HG02642 (cell line): ENCODE measurements at regions not wholly inside any gene's neighbourhood (a gene's known extent, or its start where the extent isn't known, plus 50 kb on each side); places are given as distances from the start of the nearest gene placed in this dataset.
"Not testable (repeated sequence)": the region's sequence is repeated elsewhere in the genome, so short reads cannot be mapped to it uniquely, and the experiment has no call there.

Experiments used
- ATAC-seq: cut with Tn5 transposase; IDR thresholded peaks from one replicate; pipeline ENCODE4 v1.9.1; 2021; ENCODE audit warnings: mild to moderate bottlenecking; ENCODE audit not compliant: unreplicated experiment, poor library complexity

DNA sequence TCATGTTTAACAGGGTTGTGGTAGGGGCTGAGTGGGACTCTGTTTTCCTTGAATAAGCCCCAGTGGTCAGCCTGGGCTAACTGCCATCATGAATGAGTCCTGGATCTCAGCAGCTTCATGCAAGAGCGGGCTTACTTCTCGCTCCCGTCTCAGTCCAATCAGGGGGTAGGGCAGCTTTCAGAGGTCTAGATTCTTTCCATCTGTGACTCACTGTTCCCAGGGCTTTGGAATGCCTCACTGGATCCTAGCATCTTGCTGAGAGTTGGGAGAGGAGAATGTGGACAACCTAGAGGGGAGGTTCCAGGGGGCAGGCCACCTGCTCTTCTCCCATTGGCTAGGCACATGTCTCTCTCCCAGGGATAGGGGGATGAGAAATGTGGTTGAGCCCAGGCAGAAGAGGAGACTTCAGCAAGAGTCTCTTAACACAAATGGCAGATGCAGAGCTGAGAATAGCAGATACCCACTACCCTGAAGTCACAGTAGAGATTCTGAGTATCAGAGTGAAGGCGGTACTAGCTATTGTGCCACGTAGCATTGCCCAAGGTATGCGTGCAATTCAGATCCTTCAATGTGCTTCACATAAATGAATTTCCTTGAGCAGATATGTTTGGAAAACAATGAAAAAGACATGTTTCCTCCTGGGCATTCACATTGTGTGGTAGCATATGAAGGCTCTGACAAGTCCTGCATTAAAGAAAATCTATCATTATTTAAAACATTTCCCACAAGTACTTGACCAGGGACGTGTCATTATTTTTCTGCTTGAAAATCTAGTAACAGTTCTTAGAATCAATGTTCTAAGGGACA is 257.7 kb upstream of the PROK2 start:
- ATAC-seq: no peak

DNA sequence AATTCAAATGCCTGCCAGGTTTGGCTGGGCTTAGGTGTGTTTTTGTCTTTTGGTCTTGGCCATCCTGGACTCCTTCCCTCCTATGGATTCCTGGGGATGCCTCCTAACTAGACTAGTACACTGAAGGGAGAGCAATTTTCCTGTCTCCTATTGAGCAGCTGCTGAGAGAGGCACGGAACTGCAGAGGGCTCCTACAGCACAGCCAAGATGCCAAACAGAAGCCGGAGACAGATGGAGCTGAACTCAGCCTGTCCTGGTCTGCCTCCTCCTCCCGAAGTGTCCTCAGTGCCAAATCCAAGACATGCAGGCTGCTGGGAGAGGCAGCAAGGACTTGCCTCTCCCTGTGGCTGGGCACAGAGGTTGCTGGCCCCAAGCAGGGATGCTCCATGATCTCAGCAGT is 256.6 kb upstream of the PROK2 start:
- no peak for ATAC-seq

DNA sequence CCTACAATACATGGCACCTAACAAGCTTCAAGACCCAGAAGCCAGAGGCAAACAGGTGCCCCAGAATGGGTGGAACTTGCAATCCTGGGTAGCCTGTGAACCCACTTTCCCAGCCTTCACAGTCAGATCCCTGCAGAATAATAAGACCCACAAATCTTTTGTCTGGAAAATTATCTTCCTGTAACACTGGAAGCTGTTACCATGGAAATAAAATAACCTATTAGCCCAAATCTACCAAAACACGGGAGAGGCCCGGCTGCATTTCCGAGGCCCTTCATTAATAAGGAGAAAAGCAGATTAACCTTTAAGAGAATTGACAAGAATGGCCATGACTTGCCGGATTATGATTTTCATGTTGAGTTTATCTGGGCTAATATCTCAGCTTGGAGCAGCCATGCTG is 256.1 kb upstream of the PROK2 start:
- ATAC-seq: no peak

DNA sequence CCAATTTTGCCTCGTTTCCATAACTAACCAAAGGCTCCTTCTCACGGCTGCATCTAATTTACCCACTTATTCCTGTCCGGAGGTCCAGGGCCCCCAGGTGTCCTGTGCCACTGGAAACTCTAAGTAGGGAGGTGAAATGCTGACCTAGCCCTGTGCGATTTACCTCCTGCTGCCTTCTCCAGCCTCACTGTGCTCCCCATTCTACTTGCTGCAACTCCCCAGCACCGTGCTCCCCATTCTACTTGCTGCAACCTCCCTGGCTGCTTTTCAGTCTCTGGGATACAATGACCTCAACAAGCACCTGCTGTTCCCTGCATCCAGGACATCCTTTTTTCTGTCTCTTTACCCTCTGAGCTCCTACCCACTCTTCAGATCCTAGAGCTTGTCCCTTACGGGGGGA is 254.7 kb upstream of the PROK2 start:
- ATAC-seq: no peak

DNA sequence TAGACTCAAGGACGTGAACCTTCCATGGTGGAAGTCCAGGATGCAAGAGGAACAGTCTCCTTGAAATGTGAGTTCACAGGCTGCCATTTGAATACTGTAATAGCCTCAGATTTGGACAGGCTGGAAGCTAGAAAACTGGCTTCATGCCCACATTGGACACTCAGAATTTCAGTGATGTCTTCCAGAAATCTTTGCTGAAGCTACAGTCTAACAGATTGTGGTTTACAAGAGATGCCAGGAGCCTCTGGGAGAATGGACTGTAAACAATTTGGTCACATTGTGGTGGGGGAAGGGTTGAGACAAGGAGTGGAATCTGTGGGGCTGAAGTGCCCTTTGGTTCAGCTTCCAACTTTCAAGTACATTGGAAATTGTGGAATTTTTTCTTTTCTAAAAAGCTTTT is 252.0 kb upstream of the PROK2 start:
- no peak for ATAC-seq

DNA sequence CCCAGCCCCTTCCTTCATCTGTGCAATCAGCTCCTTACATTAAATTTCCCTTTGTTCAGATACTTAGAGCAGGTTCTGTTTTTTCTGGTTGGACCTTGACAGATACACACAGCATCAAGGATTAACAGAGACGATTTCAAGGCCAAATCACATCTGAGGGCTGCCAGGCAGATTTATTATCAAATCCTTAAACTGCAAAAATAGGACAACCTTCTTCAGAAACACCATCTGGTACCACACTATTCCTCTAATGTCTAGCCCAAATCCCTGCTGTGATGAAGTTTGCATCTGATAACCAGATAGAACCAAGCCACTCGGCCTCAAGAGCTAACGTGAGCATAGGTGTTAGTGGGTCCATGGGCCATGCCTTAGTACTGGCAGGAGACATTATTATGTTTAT is 250.7 kb upstream of the PROK2 start:
- ATAC-seq: no peak

DNA sequence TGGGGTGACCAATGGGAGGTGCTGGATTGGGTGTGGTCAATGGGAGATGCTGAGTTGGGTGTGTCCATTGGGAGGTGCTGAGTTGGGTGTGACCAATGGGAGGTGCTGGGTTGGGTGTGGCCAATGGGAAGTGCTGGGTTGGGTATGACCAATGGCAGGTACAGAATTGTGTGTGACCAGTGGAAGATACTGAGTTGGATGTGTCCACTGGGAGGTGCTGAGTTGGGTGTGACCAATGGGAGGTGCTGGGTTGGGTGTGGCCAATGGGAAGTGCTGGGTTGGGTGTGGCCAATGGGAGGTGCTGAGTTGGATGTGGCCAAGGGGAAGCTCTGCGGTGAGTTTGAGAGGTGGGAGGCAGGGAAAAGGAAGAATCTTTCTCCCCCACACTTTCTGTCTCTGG is 250.0 kb upstream of the PROK2 start:
- no peak for ATAC-seq

DNA sequence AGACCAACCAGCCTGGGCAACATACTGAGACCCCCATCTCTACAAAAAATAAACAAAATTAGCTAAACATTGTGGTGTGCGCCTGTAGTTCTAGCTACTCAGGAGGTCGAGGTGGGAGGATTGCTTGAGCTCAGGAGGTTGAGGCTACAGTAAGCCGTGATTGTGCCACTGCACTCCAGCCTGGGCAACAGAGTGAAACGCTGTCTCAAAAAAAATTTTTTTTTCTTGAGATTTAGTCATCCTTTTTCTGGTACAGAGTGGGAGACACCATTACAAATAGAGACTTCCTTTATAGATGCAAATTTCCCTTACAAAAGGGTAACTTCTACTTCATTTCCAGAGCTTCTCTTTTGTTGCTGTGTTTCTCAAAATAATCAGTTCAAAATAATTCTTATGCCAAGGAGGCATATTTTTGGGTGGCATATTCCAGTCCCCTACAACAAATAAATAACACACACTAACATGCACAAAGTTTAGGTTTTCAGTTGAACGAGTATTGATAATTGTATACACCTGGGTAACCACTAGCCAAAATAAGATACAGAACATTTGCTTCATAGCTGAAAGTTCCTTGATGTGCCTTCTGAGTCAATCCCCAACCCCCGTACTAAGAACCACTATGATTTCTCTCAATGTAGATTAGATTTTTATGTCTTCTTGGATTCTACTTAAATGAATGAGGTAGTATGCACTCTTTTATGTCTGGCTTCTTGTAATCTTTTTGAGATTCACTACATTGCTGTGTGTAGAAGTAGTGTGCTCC is 248.9 kb upstream of the PROK2 start:
- peak; percentile 58 for ATAC-seq

DNA sequence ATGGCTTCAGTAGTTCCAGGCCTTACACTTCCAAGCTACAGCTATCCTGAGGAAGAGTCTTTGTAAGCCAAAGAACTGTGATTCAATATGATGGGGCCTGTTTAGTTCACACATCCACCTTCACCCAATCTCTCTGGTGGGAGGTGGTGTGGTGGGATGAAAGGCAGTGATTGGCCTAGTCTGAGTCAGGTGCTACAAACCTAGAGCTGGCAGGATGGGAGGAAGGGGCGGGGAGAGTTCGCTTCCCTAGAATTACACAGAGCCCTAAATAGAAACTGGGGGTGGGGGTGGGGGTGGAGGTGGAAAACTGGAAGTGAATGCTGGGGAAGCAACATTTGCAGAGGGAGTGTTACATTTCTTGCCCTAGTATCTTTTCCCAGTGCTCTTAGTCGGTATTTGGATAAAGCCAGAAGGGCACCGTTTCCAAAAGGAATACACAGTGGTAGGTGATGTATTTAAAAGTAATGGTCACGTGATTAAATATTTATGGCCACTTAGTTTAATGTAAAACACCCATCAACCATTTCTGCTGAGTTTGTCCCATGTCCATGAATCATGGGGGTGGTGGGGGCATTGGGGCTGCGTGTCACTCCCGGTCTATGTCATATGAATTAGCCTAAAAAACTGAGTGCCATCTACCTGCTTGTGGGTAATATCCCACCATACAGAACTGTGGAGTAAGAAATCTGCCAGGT is 247.6 kb upstream of the PROK2 start:
- ATAC-seq: no peak

DNA sequence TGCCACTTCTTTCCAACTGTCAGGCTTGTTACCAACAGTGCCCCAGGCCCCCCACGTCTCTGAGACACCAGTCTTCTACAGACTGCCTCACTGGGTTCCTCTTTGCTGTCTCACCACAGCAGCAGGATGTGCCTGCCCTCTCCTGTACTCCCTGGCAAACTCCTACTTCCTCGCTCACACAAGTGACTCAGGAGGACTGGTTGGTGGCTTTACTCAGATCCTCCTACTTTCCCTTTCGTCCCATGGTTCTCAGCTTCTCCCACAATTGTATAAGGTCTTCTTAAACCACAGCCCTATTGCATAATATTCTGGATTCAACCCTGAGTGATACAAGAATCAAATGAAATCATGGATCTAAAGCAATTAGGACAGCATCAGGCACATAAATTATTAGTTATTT is 246.6 kb upstream of the PROK2 start:
- no peak for ATAC-seq

DNA sequence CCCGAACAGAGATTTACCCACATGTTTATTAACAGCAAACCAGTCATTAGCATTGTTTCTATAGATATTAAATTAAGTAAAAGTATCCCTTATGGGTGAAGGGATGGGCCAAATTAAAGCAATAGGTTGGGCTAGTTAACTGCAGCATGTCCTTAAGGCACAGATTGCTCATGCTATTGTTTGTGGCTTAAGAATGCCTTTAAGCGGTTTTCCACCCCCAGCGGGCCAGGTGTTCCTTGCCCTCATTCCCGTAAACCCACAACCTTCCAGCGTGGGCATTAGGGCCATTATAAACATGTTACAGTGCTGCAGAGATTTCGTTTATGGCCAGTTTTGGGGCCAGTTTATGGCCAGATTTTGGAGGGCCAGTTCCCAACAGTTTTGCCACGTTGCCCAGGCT is 245.3 kb upstream of the PROK2 start:
- ATAC-seq: not testable (repeated sequence)

DNA sequence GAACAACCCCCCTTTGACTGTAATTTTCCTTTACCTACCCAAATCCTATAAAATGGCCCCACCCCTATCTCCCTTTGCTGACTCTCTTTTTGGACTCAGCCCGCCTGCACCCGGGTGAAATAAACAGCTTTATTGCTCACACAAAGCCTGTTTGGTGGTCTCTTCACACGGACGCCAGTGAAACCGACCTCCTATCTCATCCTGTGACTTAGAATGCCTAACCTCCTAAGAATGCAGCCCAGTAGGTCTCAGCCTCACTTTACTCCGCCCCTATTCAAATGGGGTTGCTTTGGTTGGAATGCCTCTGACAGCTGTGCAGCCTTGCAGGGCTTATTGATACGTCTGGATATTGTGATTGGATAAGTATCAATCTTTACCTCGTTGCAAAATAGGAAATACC is 243.8 kb upstream of the PROK2 start:
- not testable (repeated sequence) for ATAC-seq

DNA sequence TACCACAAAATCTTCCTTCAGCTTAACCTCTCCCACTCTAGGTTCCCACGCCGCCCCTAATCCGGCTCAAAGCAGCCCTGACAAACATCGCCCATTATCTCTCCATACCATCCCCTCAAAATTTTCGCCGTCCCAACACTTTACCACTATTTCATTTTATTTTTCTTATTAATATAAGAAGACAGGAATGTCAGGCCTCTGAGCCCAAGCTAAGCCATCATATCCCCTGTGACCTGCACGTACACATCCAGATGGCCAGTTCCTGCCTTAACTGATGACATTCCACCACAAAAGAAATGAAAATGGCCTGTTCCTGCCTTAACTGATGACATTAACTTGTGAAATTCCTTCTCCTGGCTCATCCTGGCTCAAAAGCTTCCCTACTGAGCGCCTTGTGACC is 243.4 kb upstream of the PROK2 start:
- ATAC-seq: not testable (repeated sequence)

DNA sequence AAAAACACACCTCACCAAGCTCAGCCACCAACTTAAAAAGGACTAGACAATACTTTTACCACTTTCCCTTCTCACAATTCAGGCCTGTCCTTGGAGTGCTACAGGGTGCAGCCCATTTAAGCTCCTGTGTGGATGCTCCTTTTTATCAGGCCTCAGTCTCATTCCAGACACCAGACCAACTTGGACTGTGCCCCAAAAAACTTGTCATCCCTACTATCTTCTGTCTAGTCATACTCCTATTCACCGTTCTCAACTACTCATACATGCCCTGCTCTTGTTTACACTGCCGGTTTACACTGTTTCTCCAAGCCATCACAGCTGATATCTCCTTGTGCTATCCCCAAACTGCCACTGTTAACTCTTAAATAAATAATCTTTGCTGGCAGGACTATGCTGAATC is 242.8 kb upstream of the PROK2 start:
- not testable (repeated sequence) for ATAC-seq

DNA sequence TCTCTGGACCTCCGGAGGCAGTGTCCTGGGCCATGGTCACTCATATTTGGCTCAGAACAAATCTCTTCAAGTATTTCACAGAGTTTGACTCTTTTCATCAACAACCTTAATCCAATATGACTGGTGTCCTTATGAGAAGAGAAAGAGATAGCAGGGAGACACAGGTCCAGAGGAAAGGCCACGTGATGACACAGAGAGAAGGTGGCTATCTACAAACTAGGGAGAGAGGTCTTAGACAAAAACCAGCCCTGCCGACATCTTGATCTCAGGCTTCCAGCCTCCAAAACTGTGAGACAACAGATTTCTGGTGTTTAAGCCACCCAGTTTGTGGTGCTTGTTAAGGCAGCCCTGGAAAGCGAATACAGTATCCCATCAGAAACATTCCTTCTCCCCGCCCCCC is 237.1 kb upstream of the PROK2 start:
- no peak for ATAC-seq

DNA sequence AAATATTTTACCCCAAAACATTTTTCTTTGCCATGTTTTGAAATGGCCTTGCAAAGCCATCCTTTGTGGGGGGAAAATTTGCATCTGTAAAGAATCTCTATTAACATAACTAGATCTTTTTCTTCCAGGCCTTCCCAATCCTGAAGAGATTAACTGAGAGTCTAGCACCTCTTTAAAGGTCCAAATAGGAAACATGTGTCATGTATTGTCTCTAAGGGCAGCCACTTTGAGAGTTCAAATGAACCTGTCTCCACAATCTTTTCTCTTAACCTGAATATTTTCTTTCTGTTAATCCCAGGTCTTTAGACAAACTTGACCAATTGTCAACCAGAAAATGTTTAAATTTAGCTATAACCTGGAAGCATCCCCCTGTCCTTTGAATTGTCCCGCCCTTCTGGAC is 236.6 kb upstream of the PROK2 start:
- no peak for ATAC-seq

DNA sequence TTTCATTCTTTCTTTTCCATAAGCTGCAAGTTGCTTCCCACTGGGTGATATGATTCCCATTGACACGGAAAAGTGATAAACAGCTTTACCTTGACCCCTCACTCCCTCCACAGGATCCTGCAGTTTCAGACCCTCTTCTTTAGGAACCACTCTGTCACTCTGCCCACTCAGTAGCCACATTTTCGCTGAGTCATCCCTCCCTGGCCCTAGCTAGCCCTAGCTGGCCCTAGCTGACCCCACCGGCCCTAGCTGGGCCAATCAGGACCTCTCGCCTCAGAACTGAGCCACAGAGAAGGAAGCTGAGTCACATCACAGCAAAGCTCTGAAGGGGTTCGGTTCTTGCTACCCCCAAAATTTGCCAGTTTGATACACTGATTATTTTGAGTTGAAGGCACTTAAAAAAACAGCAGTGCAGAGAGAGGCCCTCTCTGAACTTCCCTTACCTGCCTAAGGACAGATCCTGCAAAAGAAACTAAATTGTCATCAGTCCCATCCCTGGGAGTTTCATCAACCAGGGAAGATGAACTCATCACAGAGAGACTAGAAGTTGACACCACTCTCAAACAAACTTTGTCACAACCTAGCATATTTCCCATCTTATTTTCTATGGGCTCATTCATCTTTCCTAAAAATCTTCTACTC is 233.5 kb upstream of the PROK2 start:
- no peak for ATAC-seq

DNA sequence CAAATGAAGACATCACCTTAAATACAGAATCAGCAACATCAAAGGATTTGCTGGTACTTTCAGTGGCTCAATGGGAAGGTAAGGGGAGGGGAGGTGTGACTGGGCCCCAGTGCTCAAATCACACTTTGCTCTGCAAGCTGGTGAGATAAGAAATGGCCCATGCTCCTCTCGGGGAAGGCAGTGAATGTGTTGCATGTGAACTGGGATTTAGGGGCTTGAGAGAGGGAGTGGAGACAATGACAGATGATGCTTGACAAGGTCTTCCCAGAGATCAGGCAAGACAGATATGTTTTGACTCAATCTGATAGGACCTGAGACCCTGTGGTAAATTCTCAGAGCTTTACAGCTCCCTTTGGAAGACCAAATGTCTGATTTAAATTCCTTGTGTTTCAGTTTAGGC is 233.0 kb upstream of the PROK2 start:
- no peak for ATAC-seq

DNA sequence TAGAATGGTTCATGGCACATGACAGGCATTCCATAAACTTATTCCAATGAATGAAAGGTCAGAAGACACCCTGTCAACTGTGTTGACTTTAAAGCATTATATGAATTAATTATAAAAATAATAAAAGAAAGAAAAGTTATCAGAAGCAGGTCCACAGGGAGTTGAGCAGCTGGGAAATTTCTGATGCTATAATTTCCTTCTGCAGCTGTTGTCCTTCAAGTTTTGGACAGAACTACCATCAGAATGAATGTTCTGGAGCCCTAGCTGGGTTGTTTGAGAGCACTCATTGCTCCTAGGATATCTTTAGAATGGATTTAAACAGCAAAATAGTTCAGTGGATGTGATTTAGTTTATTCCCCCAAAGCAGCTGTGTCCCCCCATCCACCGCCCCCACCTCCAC is 232.4 kb upstream of the PROK2 start:
- no peak for ATAC-seq

DNA sequence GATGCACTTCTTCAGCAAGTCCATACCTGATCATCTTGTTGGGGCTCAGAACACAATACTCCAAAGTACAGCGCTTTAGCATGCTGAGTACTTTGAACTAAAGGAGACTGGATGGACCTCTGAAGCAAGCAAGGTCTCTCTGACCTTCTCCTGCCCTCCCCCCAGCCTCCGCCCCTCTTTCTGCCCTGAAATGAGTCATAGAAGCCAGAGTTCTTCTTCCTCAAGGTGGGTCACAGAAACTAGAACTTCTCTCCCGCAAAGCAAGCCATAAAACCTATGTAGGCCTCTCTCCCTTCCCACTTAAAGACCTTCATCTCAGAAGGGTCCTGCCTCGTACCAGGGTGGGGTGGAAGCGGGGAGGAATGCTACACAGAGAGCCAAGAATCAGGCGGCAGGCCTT is 230.5 kb upstream of the PROK2 start:
- ATAC-seq: no peak

DNA sequence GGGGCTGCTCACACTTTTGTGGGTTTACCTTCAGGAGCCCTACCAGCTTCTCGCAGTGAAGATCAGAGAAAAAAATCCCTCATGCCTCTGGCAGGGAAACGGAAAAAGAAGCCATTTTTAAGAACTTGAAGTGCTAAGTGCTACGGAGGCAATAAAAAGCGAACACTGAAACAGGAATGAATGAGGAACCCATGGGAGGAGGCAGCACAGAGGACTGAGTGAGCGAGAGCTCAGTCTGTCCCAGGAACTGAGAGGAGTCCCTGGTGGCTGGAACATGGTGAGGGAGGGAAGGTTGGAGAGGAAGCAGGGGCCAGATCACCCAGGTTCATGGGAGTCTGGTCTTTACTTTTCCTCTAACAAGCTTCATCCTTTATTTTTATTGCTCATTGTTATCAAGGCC is 228.1 kb upstream of the PROK2 start:
- ATAC-seq: no peak
